ENCODE measurements at regions not wholly inside any gene's neighbourhood (a gene's known extent, or its start where the extent isn't known, plus 50 kb on each side); places are given as distances from the start of the nearest gene placed in this dataset.

DNA sequence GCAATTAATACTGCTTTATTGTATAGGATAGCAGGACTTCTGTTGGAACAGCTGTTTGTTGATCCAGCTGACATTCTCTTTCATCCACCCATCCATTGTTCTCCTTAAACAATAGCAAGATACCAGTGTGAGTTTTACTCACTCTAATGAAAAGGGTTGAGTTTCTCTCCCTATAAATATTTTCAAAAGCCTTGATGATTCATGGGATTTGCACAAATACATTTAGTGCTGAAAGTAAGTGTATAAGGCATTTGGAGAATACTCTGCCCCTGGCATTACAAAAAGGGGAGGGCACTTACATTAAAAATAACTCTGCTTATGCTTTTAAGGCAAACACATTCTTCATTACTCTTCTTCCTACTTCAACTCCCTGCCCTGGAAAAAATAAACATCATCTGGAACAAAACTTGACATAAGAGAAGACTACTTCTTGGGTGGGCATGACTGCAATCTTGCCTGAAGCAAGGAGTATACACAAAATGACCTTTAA lies 634.9 kb downstream of the METTL15 start:
- no peak for TF ChIP-seq EZH2 (IDR thresholded peaks at IDR 0.05)
- TF ChIP-seq FOSL1 (IDR thresholded peaks at IDR 0.05; ENCODE audit: low read depth): no peak
- TF ChIP-seq, protein P1, sequence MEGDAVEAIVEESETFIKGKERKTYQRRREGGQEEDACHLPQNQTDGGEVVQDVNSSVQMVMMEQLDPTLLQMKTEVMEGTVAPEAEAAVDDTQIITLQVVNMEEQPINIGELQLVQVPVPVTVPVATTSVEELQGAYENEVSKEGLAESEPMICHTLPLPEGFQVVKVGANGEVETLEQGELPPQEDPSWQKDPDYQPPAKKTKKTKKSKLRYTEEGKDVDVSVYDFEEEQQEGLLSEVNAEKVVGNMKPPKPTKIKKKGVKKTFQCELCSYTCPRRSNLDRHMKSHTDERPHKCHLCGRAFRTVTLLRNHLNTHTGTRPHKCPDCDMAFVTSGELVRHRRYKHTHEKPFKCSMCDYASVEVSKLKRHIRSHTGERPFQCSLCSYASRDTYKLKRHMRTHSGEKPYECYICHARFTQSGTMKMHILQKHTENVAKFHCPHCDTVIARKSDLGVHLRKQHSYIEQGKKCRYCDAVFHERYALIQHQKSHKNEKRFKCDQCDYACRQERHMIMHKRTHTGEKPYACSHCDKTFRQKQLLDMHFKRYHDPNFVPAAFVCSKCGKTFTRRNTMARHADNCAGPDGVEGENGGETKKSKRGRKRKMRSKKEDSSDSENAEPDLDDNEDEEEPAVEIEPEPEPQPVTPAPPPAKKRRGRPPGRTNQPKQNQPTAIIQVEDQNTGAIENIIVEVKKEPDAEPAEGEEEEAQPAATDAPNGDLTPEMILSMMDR (IDR thresholded peaks at IDR 0.05 in 2 of 3, conservative IDR thresholded peaks at IDR 0.05 in 1 of 3; ENCODE audit: borderline replicate concordance in 1 of 3, insufficient read depth in 1 of 3, low read depth in 2 of 3, low read length in 2 of 3): no peak
- no peak for TF ChIP-seq YY1 (IDR thresholded peaks at IDR 0.05; ENCODE audit: extremely low read depth, insufficient replicate concordance, low read depth, low read length)
- TF ChIP-seq JUND (IDR thresholded peaks at IDR 0.05): no peak
- no peak for TF ChIP-seq SIN3A (IDR thresholded peaks at IDR 0.05; ENCODE audit: low read depth)
- TF ChIP-seq POLR2A (IDR thresholded peaks at IDR 0.05; ENCODE audit: borderline replicate concordance, extremely low read depth, insufficient read depth, insufficient read length): no peak
